ENCODE measurements at regions not wholly inside any gene's neighbourhood (a gene's known extent, or its start where the extent isn't known, plus 50 kb on each side); places are given as distances from the start of the nearest gene placed in this dataset.

DNA sequence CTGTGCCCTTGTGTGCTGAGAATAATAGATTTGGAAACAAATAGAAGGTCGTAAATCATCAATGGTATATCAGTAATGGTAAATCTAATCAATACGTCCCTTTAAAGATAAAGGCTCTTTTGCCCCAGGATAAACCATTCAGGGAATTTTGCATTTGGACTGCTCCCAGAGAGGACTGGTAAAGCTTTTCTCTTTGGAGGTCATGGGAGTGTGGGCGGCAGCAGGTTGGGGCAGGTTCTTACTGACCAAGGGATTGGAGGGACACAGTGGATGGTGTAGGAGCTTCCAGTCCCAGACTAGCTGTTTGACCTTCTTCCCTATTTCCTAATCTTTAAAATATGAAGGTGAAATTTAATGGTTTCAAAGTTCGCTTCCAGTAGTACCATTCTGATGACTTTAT lies 87.8 kb upstream of the NTF3 start:
- 83 to 89% methylated on average over 4 of the region's 4 CpGs for WGBS, 2 donors
- no peaks in the 10 kb centered on the region for H3K4me1 ChIP-seq
- H3K9me3 ChIP-seq = no peaks in the 10 kb centered on the region
- TF ChIP-seq, protein P1, sequence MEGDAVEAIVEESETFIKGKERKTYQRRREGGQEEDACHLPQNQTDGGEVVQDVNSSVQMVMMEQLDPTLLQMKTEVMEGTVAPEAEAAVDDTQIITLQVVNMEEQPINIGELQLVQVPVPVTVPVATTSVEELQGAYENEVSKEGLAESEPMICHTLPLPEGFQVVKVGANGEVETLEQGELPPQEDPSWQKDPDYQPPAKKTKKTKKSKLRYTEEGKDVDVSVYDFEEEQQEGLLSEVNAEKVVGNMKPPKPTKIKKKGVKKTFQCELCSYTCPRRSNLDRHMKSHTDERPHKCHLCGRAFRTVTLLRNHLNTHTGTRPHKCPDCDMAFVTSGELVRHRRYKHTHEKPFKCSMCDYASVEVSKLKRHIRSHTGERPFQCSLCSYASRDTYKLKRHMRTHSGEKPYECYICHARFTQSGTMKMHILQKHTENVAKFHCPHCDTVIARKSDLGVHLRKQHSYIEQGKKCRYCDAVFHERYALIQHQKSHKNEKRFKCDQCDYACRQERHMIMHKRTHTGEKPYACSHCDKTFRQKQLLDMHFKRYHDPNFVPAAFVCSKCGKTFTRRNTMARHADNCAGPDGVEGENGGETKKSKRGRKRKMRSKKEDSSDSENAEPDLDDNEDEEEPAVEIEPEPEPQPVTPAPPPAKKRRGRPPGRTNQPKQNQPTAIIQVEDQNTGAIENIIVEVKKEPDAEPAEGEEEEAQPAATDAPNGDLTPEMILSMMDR (IDR thresholded peaks at IDR 0.05) = no peak
- TF ChIP-seq POLR2A (IDR thresholded peaks at IDR 0.05) = no peak
- H3K4me3 ChIP-seq = no peak overlapping the region
- no peaks in the 10 kb centered on the region for H3K27me3 ChIP-seq
- H3K27ac ChIP-seq = no peak overlapping the region
- H3K36me3 ChIP-seq (ENCODE audit: low read depth, missing control alignments) = no peaks in the 10 kb centered on the region
- no peak for DNase-seq
- intact Hi-C loops (cut with DNase I; ENCODE audit: low total_unique reads) = no loop called here

DNA sequence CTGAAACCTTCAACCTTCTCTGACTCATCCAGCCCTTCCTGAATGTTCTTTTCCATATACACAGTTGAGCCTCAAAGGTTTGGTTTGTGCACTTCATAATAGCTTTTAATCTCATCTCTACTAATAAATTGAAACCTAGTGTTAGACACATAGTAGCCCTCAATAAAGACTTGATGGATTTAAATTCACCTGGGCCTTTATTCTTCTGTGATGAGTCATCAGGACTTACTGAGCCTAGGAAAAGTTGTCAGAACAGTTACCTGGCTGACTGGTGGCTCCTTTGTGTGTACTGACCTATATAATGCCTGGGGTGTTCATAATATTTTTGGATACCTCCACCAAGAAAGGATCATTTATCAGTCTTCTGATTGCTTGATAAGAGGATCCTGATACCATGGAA lies 86.4 kb upstream of the NTF3 start:
- Histone ChIP-seq H3K4me3 (no peak overlapping the region), H3K36me3 (ENCODE audit: low read depth, missing control alignments) (no peaks in the 10 kb centered on the region), H3K27ac (no peak overlapping the region), H3K9me3 (no peaks in the 10 kb centered on the region), H3K4me1 (no peaks in the 10 kb centered on the region), H3K27me3 (no peaks in the 10 kb centered on the region)
- intact Hi-C loops (cut with DNase I; ENCODE audit: low total_unique reads) = no loop called here
- TF ChIP-seq POLR2A (IDR thresholded peaks at IDR 0.05) = no peak
- TF ChIP-seq, protein P1 (IDR thresholded peaks at IDR 0.05) = no peak
- no peak for DNase-seq

DNA sequence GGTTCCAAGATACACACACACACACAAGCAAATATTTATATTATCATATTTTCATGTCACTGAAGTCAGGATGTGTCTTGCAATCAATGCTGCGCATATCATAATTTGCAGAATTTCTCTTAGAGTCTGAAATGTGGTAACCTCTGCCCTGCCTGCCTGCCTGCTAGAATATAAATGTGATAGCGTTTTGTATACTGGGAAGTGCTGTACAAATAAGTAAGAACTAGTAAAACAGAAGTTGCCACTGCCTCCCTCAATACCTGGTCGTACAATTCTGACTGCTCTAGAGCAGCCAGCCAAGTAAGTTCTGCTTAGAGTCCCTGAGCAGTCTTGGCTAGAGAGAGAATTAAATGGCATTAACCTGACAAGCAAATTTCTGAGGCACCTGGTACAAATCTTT lies 83.9 kb upstream of the NTF3 start:
- H3K9me3 ChIP-seq = no peaks in the 10 kb centered on the region
- TF ChIP-seq, protein P1 (IDR thresholded peaks at IDR 0.05) = no peak
- TF ChIP-seq POLR2A (IDR thresholded peaks at IDR 0.05) = no peak
- no peaks in the 10 kb centered on the region for H3K36me3 ChIP-seq (ENCODE audit: low read depth, missing control alignments)
- intact Hi-C loops (cut with DNase I; ENCODE audit: low total_unique reads) = no loop called here
- no peaks in the 10 kb centered on the region for H3K4me1 ChIP-seq
- WGBS, 2 donors = 54 to 64% methylated on average over 3 of the region's 3 CpGs
- H3K4me3 ChIP-seq = no peak overlapping the region
- H3K27me3 ChIP-seq = no peaks in the 10 kb centered on the region
- H3K27ac ChIP-seq = no peak overlapping the region
- DNase-seq = no peak

DNA sequence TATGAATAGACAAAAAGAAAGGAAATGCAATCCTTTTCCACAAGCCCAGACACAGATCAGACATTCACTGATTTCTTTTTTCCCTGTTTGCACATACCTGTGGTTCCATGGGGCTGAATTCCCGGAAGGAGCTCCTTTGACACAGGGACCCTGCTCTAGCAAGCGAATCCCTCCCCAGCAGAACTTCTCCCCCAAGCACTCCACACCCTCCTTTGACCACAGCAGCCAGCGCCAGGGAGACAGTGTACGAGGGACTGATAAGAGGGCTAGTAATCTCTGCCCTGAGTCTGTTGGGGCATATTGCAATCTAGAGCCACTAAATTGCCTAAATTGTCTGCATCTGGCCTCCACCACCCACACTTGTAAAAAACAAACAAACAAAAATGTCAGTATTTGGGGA lies 83.4 kb upstream of the NTF3 start:
- Histone ChIP-seq H3K4me3 (no peak overlapping the region), H3K36me3 (ENCODE audit: low read depth, missing control alignments) (no peaks in the 10 kb centered on the region), H3K27me3 (no peaks in the 10 kb centered on the region), H3K4me1 (no peaks in the 10 kb centered on the region), H3K27ac (no peak overlapping the region), H3K9me3 (no peaks in the 10 kb centered on the region)
- WGBS, 2 donors = 45 to 54% methylated on average over 4 of the region's 4 CpGs
- intact Hi-C loops (cut with DNase I; ENCODE audit: low total_unique reads) = no loop called here
- no peak for TF ChIP-seq POLR2A (IDR thresholded peaks at IDR 0.05)
- TF ChIP-seq, protein P1 (IDR thresholded peaks at IDR 0.05) = no peak
- DNase-seq = no peak

DNA sequence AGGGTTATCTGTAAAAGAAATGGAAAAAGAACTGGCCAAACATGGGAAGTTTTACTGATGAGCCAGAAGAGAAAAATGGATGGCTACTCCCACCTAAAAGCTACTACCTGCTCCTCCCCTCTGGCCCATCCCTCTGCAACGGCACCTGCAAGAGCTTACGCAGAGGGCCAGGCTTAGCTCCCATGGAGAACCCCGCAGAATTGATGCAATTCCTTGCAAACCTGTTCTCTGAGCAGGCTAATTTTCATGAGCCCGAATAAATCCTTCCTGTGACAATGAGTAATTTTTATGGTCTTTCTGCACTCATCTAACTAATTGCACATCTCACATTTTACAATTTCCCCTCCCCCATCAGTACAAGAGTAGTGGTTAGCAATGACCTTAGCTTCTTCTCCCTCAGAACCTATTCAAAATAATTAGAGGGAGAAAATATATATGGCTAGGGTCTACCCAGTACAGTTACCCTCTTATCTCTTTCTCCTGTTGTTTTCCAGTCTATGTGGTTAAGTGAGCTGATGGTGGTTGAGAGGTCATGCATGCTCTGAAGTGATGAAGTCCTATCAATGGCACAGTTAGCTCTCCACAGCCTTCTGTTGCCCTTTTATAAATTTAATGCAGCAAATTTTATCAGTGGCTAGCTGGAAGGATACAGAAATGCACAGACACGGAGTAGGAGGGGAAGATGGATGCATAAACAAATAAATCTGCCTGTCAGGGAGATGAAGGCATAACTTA lies 67.7 kb upstream of the NTF3 start:
- no peaks in the 10 kb centered on the region for H3K27me3 ChIP-seq
- H3K4me3 ChIP-seq = no peak overlapping the region
- H3K4me1 ChIP-seq = no peaks in the 10 kb centered on the region
- H3K36me3 ChIP-seq (ENCODE audit: low read depth, missing control alignments) = no peaks in the 10 kb centered on the region
- intact Hi-C loops (cut with DNase I; ENCODE audit: low total_unique reads) = no loop called here
- DNase-seq = no peak
- no peaks in the 10 kb centered on the region for H3K9me3 ChIP-seq
- WGBS, 2 donors = 71% methylated on average over 5 of the region's 5 CpGs
- H3K27ac ChIP-seq = no peak overlapping the region
- TF ChIP-seq, protein P1 (IDR thresholded peaks at IDR 0.05) = no peak
- no peak for TF ChIP-seq POLR2A (IDR thresholded peaks at IDR 0.05)

Measured in testis (tissue), 2 donors.